ENCODE measurements at regions not wholly inside any gene's neighbourhood (a gene's known extent, or its start where the extent isn't known, plus 50 kb on each side); places are given as distances from the start of the nearest gene placed in this dataset.
A peak's percentile ranks its signal among the peaks of the same experiment; 100 is the strongest.
"Not testable (repeated sequence)": the region's sequence is repeated elsewhere in the genome, so short reads cannot be mapped to it uniquely, and the experiment has no call there.

- in situ Hi-C loops (cut with HindIII; ENCODE audit: low pct_unique_long_range_greater_than_20kb, low sequenced_read_pairs) = no loop called here
- DNase-seq (ENCODE audit: low read depth, low spot score) = peak; percentile 58
These were observed 376.1 kb downstream of the UTRN start for GRCh38 chr6:144661116-144661806.

- in situ Hi-C loops (cut with HindIII; ENCODE audit: low pct_unique_long_range_greater_than_20kb, low sequenced_read_pairs) = no loop called here
- no peak for DNase-seq (ENCODE audit: low read depth, low spot score)
These were observed 377.8 kb downstream of the UTRN start for GRCh38 chr6:144662812-144663365.

GRCh38 chr6:144664281-144664680 is 379.1 kb downstream of the UTRN start:
- in situ Hi-C loops (cut with HindIII; ENCODE audit: low pct_unique_long_range_greater_than_20kb, low sequenced_read_pairs) = no loop called here
- no peak for DNase-seq (ENCODE audit: low read depth, low spot score)

GRCh38 chr6:144664947-144665346 is 379.8 kb downstream of the UTRN start:
- no peak for DNase-seq (ENCODE audit: low read depth, low spot score)
- in situ Hi-C loops (cut with HindIII; ENCODE audit: low pct_unique_long_range_greater_than_20kb, low sequenced_read_pairs) = no loop called here

GRCh38 chr6:144665932-144666450 is 380.9 kb downstream of the UTRN start:
- DNase-seq (ENCODE audit: low read depth, low spot score) = no peak
- in situ Hi-C loops (cut with HindIII; ENCODE audit: low pct_unique_long_range_greater_than_20kb, low sequenced_read_pairs) = no loop called here

GRCh38 chr6:144666781-144667180 is 381.6 kb downstream of the UTRN start:
- DNase-seq (ENCODE audit: low read depth, low spot score) = no peak
- in situ Hi-C loops (cut with HindIII; ENCODE audit: low pct_unique_long_range_greater_than_20kb, low sequenced_read_pairs) = no loop called here

- DNase-seq (ENCODE audit: low read depth, low spot score) = no peak
- in situ Hi-C loops (cut with HindIII; ENCODE audit: low pct_unique_long_range_greater_than_20kb, low sequenced_read_pairs) = no loop called here
These were observed 382.7 kb downstream of the UTRN start for GRCh38 chr6:144667532-144668503.

- DNase-seq (ENCODE audit: low read depth, low spot score); in situ Hi-C loops (cut with HindIII; ENCODE audit: low pct_unique_long_range_greater_than_20kb, low sequenced_read_pairs): not testable (repeated sequence)
These were observed 385.1 kb downstream of the UTRN start for GRCh38 chr6:144670259-144670658.

- in situ Hi-C loops (cut with HindIII; ENCODE audit: low pct_unique_long_range_greater_than_20kb, low sequenced_read_pairs) = no loop called here
- DNase-seq (ENCODE audit: low read depth, low spot score) = no peak
These were observed 388.7 kb downstream of the UTRN start for GRCh38 chr6:144673807-144674206.

- peak; percentile 5 for DNase-seq (ENCODE audit: low read depth, low spot score)
- in situ Hi-C loops (cut with HindIII; ENCODE audit: low pct_unique_long_range_greater_than_20kb, low sequenced_read_pairs) = no loop called here
These were observed 390.2 kb downstream of the UTRN start for GRCh38 chr6:144675231-144675861.

GRCh38 chr6:144676310-144676709 is 391.2 kb downstream of the UTRN start:
- in situ Hi-C loops (cut with HindIII; ENCODE audit: low pct_unique_long_range_greater_than_20kb, low sequenced_read_pairs); DNase-seq (ENCODE audit: low read depth, low spot score): not testable (repeated sequence)

GRCh38 chr6:144677263-144677662 is 392.1 kb downstream of the UTRN start:
- DNase-seq (ENCODE audit: low read depth, low spot score); in situ Hi-C loops (cut with HindIII; ENCODE audit: low pct_unique_long_range_greater_than_20kb, low sequenced_read_pairs): not testable (repeated sequence)

- no peak for DNase-seq (ENCODE audit: low read depth, low spot score)
- in situ Hi-C loops (cut with HindIII; ENCODE audit: low pct_unique_long_range_greater_than_20kb, low sequenced_read_pairs) = no loop called here
These were observed 393.7 kb downstream of the UTRN start for GRCh38 chr6:144678844-144679243.

GRCh38 chr6:144681334-144681733 is 396.2 kb downstream of the UTRN start:
- DNase-seq (ENCODE audit: low read depth, low spot score) = no peak
- in situ Hi-C loops (cut with HindIII; ENCODE audit: low pct_unique_long_range_greater_than_20kb, low sequenced_read_pairs) = no loop called here

- in situ Hi-C loops (cut with HindIII; ENCODE audit: low pct_unique_long_range_greater_than_20kb, low sequenced_read_pairs) = no loop called here
These were observed 398.3 kb downstream of the UTRN start for GRCh38 chr6:144683216-144684070.

GRCh38 chr6:144688713-144689112 is 403.6 kb downstream of the UTRN start:
- in situ Hi-C loops (cut with HindIII; ENCODE audit: low pct_unique_long_range_greater_than_20kb, low sequenced_read_pairs) = no loop called here
- DNase-seq (ENCODE audit: low read depth, low spot score) = no peak

More at GRCh38 chr6:144683216-144684070, 398.3 kb downstream of the UTRN start:
- no peak for DNase-seq (ENCODE audit: low read depth, low spot score)

- no peak for DNase-seq (ENCODE audit: low read depth, low spot score)
- in situ Hi-C loops (cut with HindIII; ENCODE audit: low pct_unique_long_range_greater_than_20kb, low sequenced_read_pairs) = no loop called here
These were observed 404.4 kb downstream of the UTRN start for GRCh38 chr6:144689503-144690040.
